ENCODE measurements at regions not wholly inside any gene's neighbourhood (a gene's known extent, or its start where the extent isn't known, plus 50 kb on each side); places are given as distances from the start of the nearest gene placed in this dataset.

GRCh38 chr5:120016717-120017382, 387.5 kb downstream of the FAM170A start:
- Mint-ChIP-seq H3K4me3 (no peak overlapping the region), H3K9me3 (ENCODE audit: low read depth) (peaks cover 2% of the 10 kb centered on the region), H3K27me3 (no peaks in the 10 kb centered on the region), H3K27ac (no peak overlapping the region), H3K4me1 (no peaks in the 10 kb centered on the region), H3K36me3 (no peaks in the 10 kb centered on the region)
- DNase-seq = no peak
- ATAC-seq = no peak
- CTCF ChIA-PET = no interaction called here

- Mint-ChIP-seq H3K36me3 (no peaks in the 10 kb centered on the region), H3K27me3 (no peaks in the 10 kb centered on the region), H3K4me1 (no peaks in the 10 kb centered on the region), H3K9me3 (ENCODE audit: low read depth) (peaks cover 5% of the 10 kb centered on the region), H3K4me3 (no peak overlapping the region), H3K27ac (no peak overlapping the region)
- ATAC-seq (no peak), DNase-seq (no peak)
- CTCF ChIA-PET = no interaction called here
Measured at GRCh38 chr5:120017513-120017912, 388.2 kb downstream of the FAM170A start.

GRCh38 chr5:120035181-120035580, 405.8 kb downstream of the FAM170A start:
- CTCF ChIA-PET = no interaction called here
- H3K9me3 Mint-ChIP-seq (ENCODE audit: low read depth) = peaks cover 2% of the 10 kb centered on the region
- no peak for DNase-seq
- no peak overlapping the region for H3K27ac Mint-ChIP-seq
- H3K27me3 Mint-ChIP-seq = no peaks in the 10 kb centered on the region
- no peak for ATAC-seq
- no peaks in the 10 kb centered on the region for H3K36me3 Mint-ChIP-seq
- H3K4me1 Mint-ChIP-seq = no peaks in the 10 kb centered on the region
- no peak overlapping the region for H3K4me3 Mint-ChIP-seq

- no peak overlapping the region for H3K4me3 Mint-ChIP-seq
- H3K9me3 Mint-ChIP-seq (ENCODE audit: low read depth) = peaks cover 2% of the 10 kb centered on the region
- ATAC-seq (no peak), DNase-seq (no peak)
- CTCF ChIA-PET = no interaction called here
- no peaks in the 10 kb centered on the region for H3K36me3 Mint-ChIP-seq
- H3K4me1 Mint-ChIP-seq = no peaks in the 10 kb centered on the region
- H3K27ac Mint-ChIP-seq = no peak overlapping the region
- no peaks in the 10 kb centered on the region for H3K27me3 Mint-ChIP-seq
Measured at GRCh38 chr5:120035815-120036577, 406.6 kb downstream of the FAM170A start.

- CTCF ChIA-PET = no interaction called here
- Mint-ChIP-seq H3K27ac (no peak overlapping the region), H3K36me3 (no peaks in the 10 kb centered on the region), H3K4me1 (no peaks in the 10 kb centered on the region), H3K4me3 (no peak overlapping the region), H3K27me3 (no peaks in the 10 kb centered on the region), H3K9me3 (ENCODE audit: low read depth) (peaks cover 2% of the 10 kb centered on the region)
- DNase-seq (no peak), ATAC-seq (no peak)
Measured at GRCh38 chr5:120037451-120037850, 408.1 kb downstream of the FAM170A start.

GRCh38 chr5:120039111-120039510, 409.8 kb downstream of the FAM170A start:
- ATAC-seq (no peak), DNase-seq (no peak)
- peaks cover 2% of the 10 kb centered on the region for H3K9me3 Mint-ChIP-seq (ENCODE audit: low read depth)
- no peak overlapping the region for H3K27ac Mint-ChIP-seq
- CTCF ChIA-PET = no interaction called here
- H3K36me3 Mint-ChIP-seq = no peaks in the 10 kb centered on the region
- H3K27me3 Mint-ChIP-seq = no peaks in the 10 kb centered on the region
- no peak overlapping the region for H3K4me3 Mint-ChIP-seq
- H3K4me1 Mint-ChIP-seq = no peaks in the 10 kb centered on the region

GRCh38 chr5:120043431-120043830, 414.1 kb downstream of the FAM170A start:
- H3K27ac Mint-ChIP-seq = no peak overlapping the region
- no peaks in the 10 kb centered on the region for H3K36me3 Mint-ChIP-seq
- H3K27me3 Mint-ChIP-seq = no peaks in the 10 kb centered on the region
- CTCF ChIA-PET = no interaction called here
- no peak for ATAC-seq
- H3K4me3 Mint-ChIP-seq = no peak overlapping the region
- no peak for DNase-seq
- peaks cover 2% of the 10 kb centered on the region for H3K9me3 Mint-ChIP-seq (ENCODE audit: low read depth)
- H3K4me1 Mint-ChIP-seq = no peaks in the 10 kb centered on the region

GRCh38 chr5:120052916-120053828, 410.9 kb upstream of the PRR16 start:
- Mint-ChIP-seq H3K4me1 (no peaks in the 10 kb centered on the region), H3K4me3 (no peak overlapping the region), H3K9me3 (ENCODE audit: low read depth) (peaks cover 2% of the 10 kb centered on the region), H3K27me3 (no peaks in the 10 kb centered on the region), H3K27ac (no peak overlapping the region), H3K36me3 (no peaks in the 10 kb centered on the region)
- DNase-seq (no peak), ATAC-seq (no peak)
- CTCF ChIA-PET = no interaction called here

- CTCF ChIA-PET = no interaction called here
- H3K27me3 Mint-ChIP-seq = no peaks in the 10 kb centered on the region
- peaks cover 2% of the 10 kb centered on the region for H3K9me3 Mint-ChIP-seq (ENCODE audit: low read depth)
- no peak for ATAC-seq
- no peak for DNase-seq
- no peaks in the 10 kb centered on the region for H3K4me1 Mint-ChIP-seq
- H3K36me3 Mint-ChIP-seq = no peaks in the 10 kb centered on the region
- no peak overlapping the region for H3K4me3 Mint-ChIP-seq
- H3K27ac Mint-ChIP-seq = no peak overlapping the region
Measured at GRCh38 chr5:120053841-120054240, 410.3 kb upstream of the PRR16 start.

GRCh38 chr5:120055858-120056257, 408.2 kb upstream of the PRR16 start:
- Mint-ChIP-seq H3K27ac (no peak overlapping the region), H3K4me3 (no peak overlapping the region)
- no peak for ATAC-seq

GRCh38 chr5:120062515-120062917, 401.6 kb upstream of the PRR16 start:
- no peaks in the 10 kb centered on the region for H3K4me1 Mint-ChIP-seq
- no peak overlapping the region for H3K27ac Mint-ChIP-seq
- DNase-seq = no peak
- no peak for ATAC-seq
- CTCF ChIA-PET = interaction anchor here (0.6 kb wide), 1 partner anchor 13 kb away, joined by 3 read pairs; no protein-coding TSS in a partner anchor
- H3K27me3 Mint-ChIP-seq = no peaks in the 10 kb centered on the region
- H3K9me3 Mint-ChIP-seq (ENCODE audit: low read depth) = no peaks in the 10 kb centered on the region
- H3K36me3 Mint-ChIP-seq = no peaks in the 10 kb centered on the region
- H3K4me3 Mint-ChIP-seq = no peak overlapping the region

More at GRCh38 chr5:120055858-120056257, 408.2 kb upstream of the PRR16 start:
- no peaks in the 10 kb centered on the region for H3K4me1 Mint-ChIP-seq
- CTCF ChIA-PET = no interaction called here
- H3K36me3 Mint-ChIP-seq = no peaks in the 10 kb centered on the region
- no peak for DNase-seq
- H3K27me3 Mint-ChIP-seq = no peaks in the 10 kb centered on the region
- H3K9me3 Mint-ChIP-seq (ENCODE audit: low read depth) = no peaks in the 10 kb centered on the region

GRCh38 chr5:120072068-120072761, 391.9 kb upstream of the PRR16 start:
- Mint-ChIP-seq H3K36me3 (no peaks in the 10 kb centered on the region), H3K9me3 (ENCODE audit: low read depth) (no peaks in the 10 kb centered on the region), H3K27ac (no peak overlapping the region), H3K4me1 (no peaks in the 10 kb centered on the region), H3K4me3 (no peak overlapping the region), H3K27me3 (no peaks in the 10 kb centered on the region)
- CTCF ChIA-PET = no interaction called here
- no peak for ATAC-seq
- DNase-seq = no peak

GRCh38 chr5:120073722-120074121, 390.4 kb upstream of the PRR16 start:
- DNase-seq (no peak), ATAC-seq (no peak)
- Mint-ChIP-seq H3K36me3 (no peaks in the 10 kb centered on the region), H3K4me1 (no peaks in the 10 kb centered on the region), H3K9me3 (ENCODE audit: low read depth) (no peaks in the 10 kb centered on the region), H3K27ac (no peak overlapping the region), H3K27me3 (no peaks in the 10 kb centered on the region), H3K4me3 (no peak overlapping the region)
- CTCF ChIA-PET = no interaction called here
